ENCODE measurements at regions not wholly inside any gene's neighbourhood (a gene's known extent, or its start where the extent isn't known, plus 50 kb on each side); places are given as distances from the start of the nearest gene placed in this dataset.
"Not testable (repeated sequence)": the region's sequence is repeated elsewhere in the genome, so short reads cannot be mapped to it uniquely, and the experiment has no call there.

- not testable (repeated sequence) for TF ChIP-seq CTCF (conservative IDR thresholded peaks at IDR 0.05 in 1 of 2, IDR thresholded peaks at IDR 0.05 in 1 of 2; ENCODE audit: low read depth in 1 of 2, low read length in 2 of 2); EZH2 (IDR thresholded peaks at IDR 0.05; ENCODE audit: low read length, missing control alignments)
These were observed 468.8 kb downstream of the TMEM121 start for GRCh38 chr14:105995011-105995710.
